GM06990 (cell line): ENCODE measurements at regions not wholly inside any gene's neighbourhood (a gene's known extent, or its start where the extent isn't known, plus 50 kb on each side); places are given as distances from the start of the nearest gene placed in this dataset.

ENCODE experiments used
- DNase-seq: peaks from one replicate; pipeline ENCODE4 v3.0.0-alpha.2; 2011; ENCODE audit not compliant: insufficient read length; ENCODE audit errors: extremely low read depth
- H3K27me3 ChIP-seq: replicated peaks from 2 replicates; pipeline ENCODE4 v1.6.0; 2011; ENCODE audit warnings: low read length; ENCODE audit not compliant: control insufficient read depth, insufficient read depth
- H3K36me3 ChIP-seq: 2 replicates; pipeline ENCODE4 v1.5.1; 2011; ENCODE audit warnings: low read length; ENCODE audit not compliant: control insufficient read depth, insufficient read depth
- H3K4me3 ChIP-seq: replicated peaks from 2 replicates; pipeline ENCODE4 v1.5.1; 2011; ENCODE audit warnings: low read depth, mild to moderate bottlenecking, control low read depth, low read length
- CTCF ChIP-seq: IDR thresholded peaks from 2 replicates; pipeline ENCODE4 v1.5.1; 2011; ENCODE audit warnings: low read length, control low read depth, mild to moderate bottlenecking, inconsistent platforms; ENCODE audit not compliant: insufficient read depth, poor library complexity, severe bottlenecking

GRCh38 chr13:22412452-22412851, 741.6 kb downstream of the FGF9 start:
- DNase-seq, result no peak
- Histone ChIP-seq H3K36me3 (no peaks in the 10 kb centered on the region), H3K4me3 (no peak overlapping the region), H3K27me3 (no peaks in the 10 kb centered on the region)
- TF ChIP-seq CTCF, result no peak

- H3K36me3 ChIP-seq, result no peaks in the 10 kb centered on the region
- DNase-seq, result no peak
- H3K4me3 ChIP-seq, result no peak overlapping the region
- no peak for TF ChIP-seq CTCF
- H3K27me3 ChIP-seq, result no peaks in the 10 kb centered on the region
Measured at GRCh38 chr13:22422023-22422422, 751.1 kb downstream of the FGF9 start.

- H3K4me3 ChIP-seq, result no peak overlapping the region
- H3K27me3 ChIP-seq, result no peaks in the 10 kb centered on the region
- no peak for DNase-seq
- no peaks in the 10 kb centered on the region for H3K36me3 ChIP-seq
- TF ChIP-seq CTCF, result no peak
Measured at GRCh38 chr13:22422712-22423111, 751.8 kb downstream of the FGF9 start.

GRCh38 chr13:22423261-22423660, 752.4 kb downstream of the FGF9 start:
- Histone ChIP-seq H3K36me3 (no peaks in the 10 kb centered on the region), H3K27me3 (no peaks in the 10 kb centered on the region), H3K4me3 (no peak overlapping the region)
- no peak for TF ChIP-seq CTCF
- no peak for DNase-seq

GRCh38 chr13:22425087-22425486, 754.2 kb downstream of the FGF9 start:
- DNase-seq, result no peak
- Histone ChIP-seq H3K36me3 (no peaks in the 10 kb centered on the region), H3K27me3 (no peaks in the 10 kb centered on the region), H3K4me3 (no peak overlapping the region)
- TF ChIP-seq CTCF, result no peak

- TF ChIP-seq CTCF, result no peak
- Histone ChIP-seq H3K27me3 (no peaks in the 10 kb centered on the region), H3K4me3 (no peak overlapping the region), H3K36me3 (no peaks in the 10 kb centered on the region)
- DNase-seq, result no peak
Measured at GRCh38 chr13:22427066-22427465, 753.7 kb upstream of the SGCG start.
